Endothelial cell (in vitro differentiated cells): ENCODE measurements at regions not wholly inside any gene's neighbourhood (a gene's known extent, or its start where the extent isn't known, plus 50 kb on each side); places are given as distances from the start of the nearest gene placed in this dataset.

Source experiments
- DNase-seq: peaks from one replicate; pipeline ENCODE4 v3.0.0; 2021; ENCODE audit warnings: low spot score
- H3K27ac Mint-ChIP-seq: one replicate; pipeline ENCODE4 v1.8.0; 2021; ENCODE audit warnings: mixed read lengths, inconsistent platforms; ENCODE audit not compliant: unreplicated experiment
- H3K27me3 Mint-ChIP-seq: one replicate; pipeline ENCODE4 v1.8.0; 2021; ENCODE audit warnings: mild to moderate bottlenecking, moderate library complexity, mixed read lengths, inconsistent platforms; ENCODE audit not compliant: unreplicated experiment
- H3K36me3 Mint-ChIP-seq: one replicate; pipeline ENCODE4 v1.8.0; 2021; ENCODE audit warnings: mild to moderate bottlenecking, low read depth, mixed read lengths, inconsistent platforms; ENCODE audit not compliant: unreplicated experiment
- H3K4me1 Mint-ChIP-seq: one replicate; pipeline ENCODE4 v1.8.0; 2021; ENCODE audit warnings: mild to moderate bottlenecking, mixed read lengths, inconsistent platforms; ENCODE audit not compliant: unreplicated experiment
- H3K4me3 Mint-ChIP-seq: one replicate; pipeline ENCODE4 v1.8.0; 2021; ENCODE audit warnings: mild to moderate bottlenecking, mixed read lengths, inconsistent platforms; ENCODE audit not compliant: unreplicated experiment
- H3K9me3 Mint-ChIP-seq: one replicate; pipeline ENCODE4 v1.8.0; 2021; ENCODE audit warnings: mixed read lengths, inconsistent platforms; ENCODE audit not compliant: unreplicated experiment
- CTCF ChIP-seq: fragments of 200-600 bp; sonication (generic); IDR thresholded peaks from one replicate; pipeline ENCODE4 v1.5.0; 2021; ENCODE audit warnings: antibody characterized with exemption; ENCODE audit not compliant: unreplicated experiment

DNA sequence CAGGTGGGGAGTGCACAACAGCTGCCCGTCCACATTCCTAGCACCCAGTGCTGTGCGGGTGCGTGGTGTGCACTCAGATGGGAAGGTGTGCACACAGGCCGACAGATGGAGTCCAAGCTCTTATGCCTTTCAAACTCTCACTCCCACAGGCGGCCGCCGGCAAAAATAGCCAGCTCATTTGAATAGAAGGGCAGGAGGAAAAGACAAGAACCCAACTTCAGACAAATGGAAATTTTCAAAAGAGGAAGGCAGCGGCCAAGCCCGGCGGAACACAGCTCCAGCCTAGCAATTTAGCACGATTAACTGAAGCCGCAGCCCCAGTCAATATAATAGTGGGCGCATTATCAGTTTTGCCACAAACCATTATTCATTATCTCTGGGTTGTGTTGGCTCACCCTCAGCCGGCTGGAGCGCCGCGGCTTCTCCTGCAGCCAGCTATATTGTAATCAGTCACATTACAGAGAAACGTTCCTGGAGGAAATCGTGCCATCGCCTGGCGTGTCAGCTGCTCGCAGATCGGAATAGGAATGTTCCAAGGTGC, 103.9 kb upstream of the SEC14L1 start:
- Mint-ChIP-seq H3K4me3 (no peak overlapping the region), H3K27ac (no peak overlapping the region), H3K9me3 (no peaks in the 10 kb centered on the region), H3K4me1 (no peaks in the 10 kb centered on the region), H3K36me3 (no peaks in the 10 kb centered on the region), H3K27me3 (peaks cover 3% of the 10 kb centered on the region)
- TF ChIP-seq CTCF = no peak
- no peak for DNase-seq

DNA sequence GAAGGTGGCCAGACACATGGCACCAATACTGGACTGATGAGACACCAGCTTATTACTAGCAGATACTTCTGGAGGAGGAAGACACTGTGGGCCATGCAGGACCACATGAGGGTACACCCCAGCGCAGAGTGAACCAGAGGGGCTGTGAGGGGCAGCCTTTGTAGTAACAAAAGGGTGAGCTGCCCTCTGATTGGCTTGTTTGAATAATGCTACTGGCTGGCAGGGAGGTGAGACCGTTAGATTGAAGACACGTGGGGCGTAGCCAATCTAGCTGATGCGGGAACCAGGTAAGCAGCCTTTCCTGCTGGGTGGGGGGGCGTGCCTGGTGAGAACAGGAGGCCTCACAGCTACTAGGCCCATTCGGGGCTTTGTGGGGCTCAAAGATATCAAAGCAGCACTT, 102.8 kb upstream of the SEC14L1 start:
- Mint-ChIP-seq H3K4me3 (no peak overlapping the region), H3K27me3 (peaks cover 3% of the 10 kb centered on the region), H3K36me3 (no peaks in the 10 kb centered on the region), H3K9me3 (no peaks in the 10 kb centered on the region), H3K27ac (no peak overlapping the region), H3K4me1 (no peaks in the 10 kb centered on the region)
- no peak for DNase-seq
- no peak for TF ChIP-seq CTCF

GRCh38 chr17:77038884-77039555, 101.7 kb upstream of the SEC14L1 start:
- TF ChIP-seq CTCF = no peak
- Mint-ChIP-seq H3K9me3 (no peaks in the 10 kb centered on the region), H3K27ac (no peak overlapping the region), H3K4me3 (no peak overlapping the region), H3K4me1 (no peaks in the 10 kb centered on the region), H3K36me3 (no peaks in the 10 kb centered on the region), H3K27me3 (peaks cover 4% of the 10 kb centered on the region)
- no peak for DNase-seq

DNA sequence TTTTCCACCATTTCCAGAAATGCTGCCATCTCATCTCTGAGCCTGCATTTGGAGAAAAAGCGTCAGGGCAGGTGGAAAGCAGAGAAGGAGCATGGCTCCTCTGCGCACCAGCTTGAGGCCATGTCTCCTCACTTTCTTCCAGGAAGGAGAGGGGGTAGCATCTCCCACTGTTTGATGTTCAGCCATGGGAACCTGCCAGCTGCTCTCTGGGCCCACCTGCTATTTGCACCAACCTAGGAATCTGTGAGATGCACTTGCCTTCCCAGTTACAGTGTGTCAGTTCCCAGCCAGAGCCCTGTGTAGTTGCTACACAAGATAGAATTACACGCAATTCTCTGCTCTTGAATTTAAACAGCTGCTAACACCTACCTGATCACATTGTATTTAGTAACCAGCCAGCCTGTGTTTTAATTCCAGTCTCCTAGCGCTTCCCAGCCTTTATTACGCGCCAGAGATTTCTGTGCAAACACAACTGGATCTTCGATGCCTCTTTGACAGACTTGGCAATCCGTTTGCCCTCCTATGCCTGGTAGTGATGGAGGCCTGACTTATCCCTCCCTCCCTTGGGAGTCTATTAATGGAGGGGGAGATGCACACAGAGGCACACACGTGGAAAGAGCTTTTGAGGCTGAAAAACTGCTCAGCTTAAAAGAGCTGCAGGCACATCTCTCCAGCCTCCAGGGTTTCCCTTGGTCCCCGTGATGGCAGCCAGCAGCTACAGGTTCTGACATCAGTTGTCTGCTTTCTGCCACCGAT, 98.1 kb upstream of the SEC14L1 start:
- TF ChIP-seq CTCF = no peak
- no peak overlapping the region for H3K27ac Mint-ChIP-seq
- H3K9me3 Mint-ChIP-seq = no peaks in the 10 kb centered on the region
- DNase-seq = no peak
- H3K4me1 Mint-ChIP-seq = no peaks in the 10 kb centered on the region
- no peaks in the 10 kb centered on the region for H3K36me3 Mint-ChIP-seq
- no peak overlapping the region for H3K4me3 Mint-ChIP-seq
- peaks cover 6% of the 10 kb centered on the region for H3K27me3 Mint-ChIP-seq

GRCh38 chr17:77045441-77046041, 95.2 kb upstream of the SEC14L1 start:
- H3K36me3 Mint-ChIP-seq = no peaks in the 10 kb centered on the region
- H3K4me1 Mint-ChIP-seq = no peaks in the 10 kb centered on the region
- H3K27me3 Mint-ChIP-seq = peaks cover 3% of the 10 kb centered on the region
- H3K27ac Mint-ChIP-seq = no peak overlapping the region
- DNase-seq = no peak
- H3K4me3 Mint-ChIP-seq = no peak overlapping the region
- no peak for TF ChIP-seq CTCF
- H3K9me3 Mint-ChIP-seq = no peaks in the 10 kb centered on the region
